GM23338 (cell line): ENCODE measurements at regions not wholly inside any gene's neighbourhood (a gene's known extent, or its start where the extent isn't known, plus 50 kb on each side); places are given as distances from the start of the nearest gene placed in this dataset.

ENCODE experiments used
- ATAC-seq: fragments of 200-7000 bp; cut with Tn5 transposase; 3 replicates; pipeline ENCODE4 v1.9.1; 2020
- DNase-seq: peaks from one replicate; pipeline ENCODE4 v3.0.0-alpha.2; 2015; ENCODE audit warnings: low spot score
- H2AFZ ChIP-seq: fragments of 200-600 bp; sonication (generic); 2 replicates; pipeline ENCODE4 v1.8.0; 2016; ENCODE audit warnings: antibody characterized with exemption, mild to moderate bottlenecking, moderate library complexity
- H3F3A ChIP-seq: fragments of 200-600 bp; sonication (generic); replicated peaks from 2 replicates; pipeline ENCODE4 v1.8.0; 2017; ENCODE audit warnings: antibody characterized with exemption, mixed run types, low read depth
- H3K27ac ChIP-seq: fragments of 200-600 bp; sonication (generic); 2 replicates; pipeline ENCODE4 v1.6.1; 2016; ENCODE audit warnings: low read depth
- H3K27me3 ChIP-seq: fragments of 200-600 bp; sonication (generic); 2 replicates; pipeline ENCODE4 v1.8.0; 2016; ENCODE audit warnings: mild to moderate bottlenecking, mixed run types, moderate library complexity; ENCODE audit not compliant: insufficient read depth
- H3K36me3 ChIP-seq: fragments of 200-600 bp; sonication (generic); 2 replicates; pipeline ENCODE4 v1.8.0; 2016; ENCODE audit warnings: mild to moderate bottlenecking; ENCODE audit not compliant: insufficient read depth
- H3K4me1 ChIP-seq: fragments of 200-600 bp; sonication (generic); 2 replicates; pipeline ENCODE4 v1.8.0; 2016; ENCODE audit warnings: mild to moderate bottlenecking, moderate library complexity; ENCODE audit not compliant: insufficient read depth
- H3K4me2 ChIP-seq: fragments of 200-600 bp; sonication (generic); 2 replicates; pipeline ENCODE4 v1.7.1; 2017; ENCODE audit warnings: mixed run types
- H3K4me3 ChIP-seq: fragments of 200-600 bp; sonication (generic); 2 replicates; pipeline ENCODE4 v1.6.1; 2016; ENCODE audit warnings: mixed run types
- H3K79me2 ChIP-seq: fragments of 200-600 bp; sonication (generic); replicated peaks from 2 replicates; pipeline ENCODE4 v1.8.0; 2017; ENCODE audit warnings: mild to moderate bottlenecking; ENCODE audit not compliant: insufficient read depth
- H3K9me2 ChIP-seq: fragments of 200-600 bp; sonication (generic); 2 replicates; pipeline ENCODE4 v1.8.0; 2017; ENCODE audit not compliant: insufficient read depth
- H4K20me1 ChIP-seq: fragments of 200-600 bp; sonication (generic); replicated peaks from 2 replicates; pipeline ENCODE4 v1.8.0; 2017; ENCODE audit warnings: mild to moderate bottlenecking; ENCODE audit not compliant: insufficient read depth
- H3K27ac Mint-ChIP-seq: 2 replicates; pipeline ENCODE4 v1.8.0; 2020; ENCODE audit warnings: inconsistent platforms, mild to moderate bottlenecking, moderate library complexity, mixed read lengths
- H3K27me3 Mint-ChIP-seq: 3 replicates; pipeline ENCODE4 v1.8.0; 2022; ENCODE audit warnings: low read depth, mild to moderate bottlenecking, moderate library complexity, mixed read lengths, inconsistent platforms; ENCODE audit not compliant: insufficient read depth, poor library complexity
- H3K36me3 Mint-ChIP-seq: 3 replicates; pipeline ENCODE4 v1.8.0; 2021; ENCODE audit warnings: low read depth, mild to moderate bottlenecking, inconsistent platforms, moderate library complexity, mixed read lengths
- H3K4me1 Mint-ChIP-seq: 3 replicates; pipeline ENCODE4 v1.8.0; 2020; ENCODE audit warnings: mild to moderate bottlenecking, inconsistent platforms, mixed read lengths
- H3K4me3 Mint-ChIP-seq: 3 replicates; pipeline ENCODE4 v1.8.0; 2021; ENCODE audit warnings: moderate library complexity, mild to moderate bottlenecking, inconsistent platforms, mixed read lengths
- H3K9me3 Mint-ChIP-seq: 3 replicates; pipeline ENCODE4 v1.8.0; 2020; ENCODE audit warnings: moderate library complexity, mild to moderate bottlenecking, inconsistent platforms, mixed read lengths
- CTCF ChIP-seq, 2 experiments: fragments of 200-600 bp in 1 of 2; sonication (generic) in 1 of 2; conservative IDR thresholded peaks; 2 replicates each; pipeline versions ENCODE4 v1.5.1 to v1.6.1; 2016 to 2017; ENCODE audit warnings: antibody characterized with exemption in 2 of 2, low read depth in 2 of 2, mild to moderate bottlenecking in 2 of 2, moderate library complexity in 1 of 2
- EZH2 ChIP-seq: fragments of 200-600 bp; sonication (generic); IDR thresholded peaks from one replicate; pipeline ENCODE4 v1.8.0; 2017; ENCODE audit warnings: antibody characterized with exemption, mild to moderate bottlenecking, low read depth; ENCODE audit not compliant: unreplicated experiment
- EZH2phosphoT487 ChIP-seq: fragments of 200-600 bp; sonication (generic); IDR thresholded peaks from one replicate; pipeline ENCODE4 v1.8.1; 2018; ENCODE audit warnings: antibody characterized with exemption; ENCODE audit not compliant: unreplicated experiment
- NANOG ChIP-seq: IDR thresholded peaks from 2 replicates; pipeline ENCODE4 v1.6.1; 2016; ENCODE audit warnings: antibody characterized with exemption, borderline replicate concordance
- REST ChIP-seq: IDR thresholded peaks from one replicate; pipeline ENCODE4 v1.6.1; 2018; ENCODE audit warnings: antibody characterized with exemption; ENCODE audit not compliant: unreplicated experiment
- ZNF462 ChIP-seq: fragments of 250-450 bp; sonication (Bioruptor Pico); IDR thresholded peaks from 2 replicates; pipeline ENCODE4 v1.5.0; 2020; ENCODE audit warnings: mild to moderate bottlenecking, moderate library complexity

- TF ChIP-seq ZNF462 (CRISPR knock-in tag) (no peak), NANOG (no peak), REST (no peak), EZH2phosphoT487 (no peak)
Measured at GRCh38 chr19:32266460-32266859, 79.0 kb upstream of the ZNF507 start (continued).

- H3K36me3 ChIP-seq = no peaks in the 10 kb centered on the region
- TF ChIP-seq CTCF (conservative IDR thresholded peaks at IDR 0.05; ENCODE audit: low read depth in 2 of 2) (no peak), EZH2 (no peak), REST (no peak)
Measured at GRCh38 chr19:32268381-32268780, 77.0 kb upstream of the ZNF507 start.

More at GRCh38 chr19:32268381-32268780, 77.0 kb upstream of the ZNF507 start:
- H3K9me3 Mint-ChIP-seq = peaks cover under 1% of the 10 kb centered on the region; the same call in 1 of the 3 replicates
- Histone ChIP-seq H3K4me2 (no peak overlapping the region), H3K9me2 (peaks cover 4% of the 10 kb centered on the region), H3K27ac (no peak overlapping the region), H4K20me1 (no peaks in the 10 kb centered on the region), H3K4me3 (no peak overlapping the region), H3F3A (no peaks in the 10 kb centered on the region), H2AFZ (no peak overlapping the region), H3K4me1 (no peaks in the 10 kb centered on the region), H3K79me2 (no peaks in the 10 kb centered on the region), H3K27me3 (no peaks in the 10 kb centered on the region)
- no peaks in the 10 kb centered on the region for H3K36me3 Mint-ChIP-seq
- peaks cover 10% of the 10 kb centered on the region for H3K27me3 Mint-ChIP-seq
- DNase-seq = no peak
- H3K4me1 Mint-ChIP-seq = peaks cover 8% of the 10 kb centered on the region; the same call in 2 of the 3 replicates
- peak; percentile 46; the same call in 2 of the 3 replicates for ATAC-seq
- H3K27ac Mint-ChIP-seq = no peak overlapping the region
- no peak overlapping the region for H3K4me3 Mint-ChIP-seq
